Type B pancreatic cell (in vitro differentiated cells): ENCODE measurements at regions not wholly inside any gene's neighbourhood (a gene's known extent, or its start where the extent isn't known, plus 50 kb on each side); places are given as distances from the start of the nearest gene placed in this dataset.

Experiments
- DNase-seq: peaks from one replicate; pipeline ENCODE4 v3.0.0; 2021; ENCODE audit warnings: mixed read lengths; ENCODE audit not compliant: unreplicated experiment; ENCODE audit errors: extremely low spot score
- H3K27ac Mint-ChIP-seq: 2 replicates; pipeline ENCODE4 v1.8.0; 2021; ENCODE audit warnings: mild to moderate bottlenecking, mixed read lengths
- H3K27me3 Mint-ChIP-seq: 2 replicates; pipeline ENCODE4 v1.8.0; 2021; ENCODE audit warnings: mixed read lengths
- H3K36me3 Mint-ChIP-seq: 2 replicates; pipeline ENCODE4 v1.8.0; 2021; ENCODE audit warnings: mixed read lengths
- H3K4me1 Mint-ChIP-seq: one replicate; pipeline ENCODE4 v1.8.0; 2021; ENCODE audit warnings: mixed read lengths; ENCODE audit not compliant: unreplicated experiment
- H3K4me3 Mint-ChIP-seq: 2 replicates; pipeline ENCODE4 v1.8.0; 2021; ENCODE audit warnings: mild to moderate bottlenecking, mixed read lengths
- H3K9me3 Mint-ChIP-seq: 2 replicates; pipeline ENCODE4 v1.8.0; 2021; ENCODE audit warnings: mixed read lengths
- CTCF ChIP-seq: fragments of 200-600 bp; sonication (generic); conservative IDR thresholded peaks from 2 replicates; pipeline ENCODE4 v1.5.0; 2021; ENCODE audit warnings: antibody characterized with exemption, mild to moderate bottlenecking

- no peak for TF ChIP-seq CTCF
- H3K9me3 Mint-ChIP-seq, result no peaks in the 10 kb centered on the region
- H3K27ac Mint-ChIP-seq, result no peak overlapping the region
- H3K4me3 Mint-ChIP-seq, result no peak overlapping the region
- no peak for DNase-seq
- H3K27me3 Mint-ChIP-seq, result no peaks in the 10 kb centered on the region
- H3K36me3 Mint-ChIP-seq, result no peaks in the 10 kb centered on the region
- peaks cover 4% of the 10 kb centered on the region for H3K4me1 Mint-ChIP-seq
Observed at GRCh38 chr1:67540025-67540732, 110.0 kb upstream of the SERBP1 start.

GRCh38 chr1:67540733-67541125 lies 110.5 kb upstream of the SERBP1 start:
- Mint-ChIP-seq H3K27ac (no peak overlapping the region), H3K9me3 (no peaks in the 10 kb centered on the region), H3K27me3 (no peaks in the 10 kb centered on the region), H3K36me3 (no peaks in the 10 kb centered on the region), H3K4me1 (no peaks in the 10 kb centered on the region), H3K4me3 (no peak overlapping the region)
- no peak for DNase-seq
- no peak for TF ChIP-seq CTCF

GRCh38 chr1:67542747-67543146 lies 112.5 kb upstream of the SERBP1 start:
- H3K4me3 Mint-ChIP-seq, result no peak overlapping the region
- no peaks in the 10 kb centered on the region for H3K27me3 Mint-ChIP-seq
- H3K9me3 Mint-ChIP-seq, result no peaks in the 10 kb centered on the region
- H3K4me1 Mint-ChIP-seq, result no peaks in the 10 kb centered on the region
- H3K27ac Mint-ChIP-seq, result no peak overlapping the region
- no peak for TF ChIP-seq CTCF
- DNase-seq, result no peak
- no peaks in the 10 kb centered on the region for H3K36me3 Mint-ChIP-seq

GRCh38 chr1:67544921-67545320 lies 114.7 kb upstream of the SERBP1 start:
- H3K27me3 Mint-ChIP-seq, result no peaks in the 10 kb centered on the region
- no peak for TF ChIP-seq CTCF
- no peak overlapping the region for H3K27ac Mint-ChIP-seq
- H3K4me1 Mint-ChIP-seq, result no peaks in the 10 kb centered on the region
- H3K4me3 Mint-ChIP-seq, result no peak overlapping the region
- no peaks in the 10 kb centered on the region for H3K9me3 Mint-ChIP-seq
- no peak for DNase-seq
- no peaks in the 10 kb centered on the region for H3K36me3 Mint-ChIP-seq

GRCh38 chr1:67545364-67545763 lies 115.2 kb upstream of the SERBP1 start:
- Mint-ChIP-seq H3K27ac (no peak overlapping the region), H3K4me1 (no peaks in the 10 kb centered on the region), H3K36me3 (no peaks in the 10 kb centered on the region), H3K9me3 (no peaks in the 10 kb centered on the region), H3K4me3 (no peak overlapping the region), H3K27me3 (no peaks in the 10 kb centered on the region)
- TF ChIP-seq CTCF, result no peak
- no peak for DNase-seq

- no peaks in the 10 kb centered on the region for H3K9me3 Mint-ChIP-seq
- no peaks in the 10 kb centered on the region for H3K36me3 Mint-ChIP-seq
- peaks cover 8% of the 10 kb centered on the region for H3K4me1 Mint-ChIP-seq
- no peak overlapping the region for H3K4me3 Mint-ChIP-seq
- TF ChIP-seq CTCF, result no peak
- H3K27me3 Mint-ChIP-seq, result no peaks in the 10 kb centered on the region
- H3K27ac Mint-ChIP-seq, result no peak overlapping the region
- no peak for DNase-seq
Observed at GRCh38 chr1:67551375-67551774, 121.2 kb upstream of the SERBP1 start.
